ENCODE measurements at regions not wholly inside any gene's neighbourhood (a gene's known extent, or its start where the extent isn't known, plus 50 kb on each side); places are given as distances from the start of the nearest gene placed in this dataset.

GRCh38 chr2:200138391-200139124 is 167.9 kb upstream of the SPATS2L start:
- no peak for TF ChIP-seq CTCF (IDR thresholded peaks at IDR 0.05; ENCODE audit: low read length)
- TF ChIP-seq EZH2 (IDR thresholded peaks at IDR 0.05; ENCODE audit: borderline replicate concordance, low read length) = no peak

Data from OCI-LY1 (cell line).